H9 (cell line): ENCODE measurements at regions not wholly inside any gene's neighbourhood (a gene's known extent, or its start where the extent isn't known, plus 50 kb on each side); places are given as distances from the start of the nearest gene placed in this dataset.

Source experiments
- DNase-seq: peaks from one replicate; pipeline ENCODE4 v3.0.0-alpha.2; 2017
- H2AFZ ChIP-seq: one replicate; pipeline ENCODE4 v1.6.1; 2013; ENCODE audit warnings: mild to moderate bottlenecking, low read length, control low read depth, moderate library complexity
- H2AK5ac ChIP-seq: 2 replicates; pipeline ENCODE4 v1.6.1; 2013; ENCODE audit warnings: low read length, control low read depth, mixed read lengths; ENCODE audit not compliant: insufficient read length
- H2BK120ac ChIP-seq: one replicate; pipeline ENCODE4 v1.6.1; 2013; ENCODE audit warnings: low read depth, mild to moderate bottlenecking, low read length, control low read depth, inconsistent platforms; ENCODE audit not compliant: poor library complexity, severe bottlenecking
- H2BK12ac ChIP-seq: 2 replicates; pipeline ENCODE4 v1.6.1; 2013; ENCODE audit warnings: low read length, control low read depth, mixed read lengths, low read depth; ENCODE audit not compliant: insufficient read length
- H2BK15ac ChIP-seq: 2 replicates; pipeline ENCODE4 v1.6.1; 2013; ENCODE audit warnings: low read depth, low read length, control low read depth
- H2BK20ac ChIP-seq: one replicate; pipeline ENCODE4 v1.6.1; 2013; ENCODE audit warnings: low read depth, mild to moderate bottlenecking, low read length, control low read depth, inconsistent platforms; ENCODE audit not compliant: poor library complexity, severe bottlenecking
- H2BK5ac ChIP-seq: 2 replicates; pipeline ENCODE4 v1.6.1; 2013; ENCODE audit warnings: low read length, control low read depth, mixed read lengths; ENCODE audit not compliant: insufficient read length
- H3K14ac ChIP-seq: 2 replicates; pipeline ENCODE4 v1.6.1; 2013; ENCODE audit warnings: low read length, control low read depth; ENCODE audit not compliant: insufficient read depth
- H3K18ac ChIP-seq: 2 replicates; pipeline ENCODE4 v1.6.1; 2013; ENCODE audit warnings: low read depth, mild to moderate bottlenecking, mixed read lengths, low read length, control low read depth; ENCODE audit not compliant: insufficient read length
- H3K23ac ChIP-seq: 2 replicates; pipeline ENCODE4 v1.6.1; 2013; ENCODE audit warnings: low read length, control low read depth, mixed read lengths, low read depth; ENCODE audit not compliant: insufficient read length
- H3K23me2 ChIP-seq: 2 replicates; pipeline ENCODE4 v1.6.1; 2013; ENCODE audit warnings: low read depth, mild to moderate bottlenecking, mixed read lengths, low read length, control low read depth; ENCODE audit not compliant: insufficient read length, poor library complexity, severe bottlenecking
- H3K27ac ChIP-seq: 2 replicates; pipeline ENCODE4 v1.5.1; 2013; ENCODE audit warnings: low read length, control low read depth, mixed read lengths, low read depth; ENCODE audit not compliant: insufficient read length
- H3K27me3 ChIP-seq: 2 replicates; pipeline ENCODE4 v1.6.1; 2013; ENCODE audit warnings: low read length, control low read depth, inconsistent platforms; ENCODE audit not compliant: insufficient read depth
- H3K4ac ChIP-seq: 2 replicates; pipeline ENCODE4 v1.6.1; 2013; ENCODE audit warnings: low read depth, mild to moderate bottlenecking, control low read depth, inconsistent platforms, low read length, moderate library complexity
- H3K4me1 ChIP-seq: 2 replicates; pipeline ENCODE4 v1.6.1; 2013; ENCODE audit warnings: low read length, control low read depth, inconsistent platforms; ENCODE audit not compliant: insufficient read depth
- H3K4me2 ChIP-seq: 2 replicates; pipeline ENCODE4 v1.6.1; 2013; ENCODE audit warnings: low read length, control low read depth, mixed read lengths; ENCODE audit not compliant: insufficient read length, insufficient read depth
- H3K56ac ChIP-seq: 2 replicates; pipeline ENCODE4 v1.6.1; 2013; ENCODE audit warnings: low read depth, mild to moderate bottlenecking, mixed read lengths, low read length, control low read depth; ENCODE audit not compliant: insufficient read length
- H3K79me1 ChIP-seq: 2 replicates; pipeline ENCODE4 v1.6.1; 2013; ENCODE audit warnings: low read depth, mild to moderate bottlenecking, moderate library complexity, low read length, control low read depth, inconsistent platforms; ENCODE audit not compliant: insufficient read depth, poor library complexity, severe bottlenecking
- H3K79me2 ChIP-seq: 2 replicates; pipeline ENCODE4 v1.6.1; 2013; ENCODE audit warnings: low read length, control low read depth, inconsistent platforms; ENCODE audit not compliant: insufficient read depth
- H3K9ac ChIP-seq: 2 replicates; pipeline ENCODE4 v1.6.1; 2013; ENCODE audit warnings: low read length, control low read depth, mixed read lengths; ENCODE audit not compliant: insufficient read length; ENCODE audit errors: extremely low read depth
- H3K9me3 ChIP-seq: one replicate; pipeline ENCODE4 v1.6.1; 2013; ENCODE audit warnings: low read depth, low read length, inconsistent platforms; ENCODE audit not compliant: control insufficient read depth
- H3T11ph ChIP-seq: one replicate; pipeline ENCODE4 v1.6.1; 2013; ENCODE audit warnings: mild to moderate bottlenecking, low read length, control low read depth, inconsistent platforms
- H4K20me1 ChIP-seq: one replicate; pipeline ENCODE4 v1.6.1; 2013; ENCODE audit not compliant: control insufficient read depth, insufficient read length, insufficient read depth
- H4K5ac ChIP-seq: 2 replicates; pipeline ENCODE4 v1.6.1; 2013; ENCODE audit warnings: low read depth, mild to moderate bottlenecking, mixed read lengths, low read length, control low read depth; ENCODE audit not compliant: insufficient read length
- H4K8ac ChIP-seq: replicated peaks from 2 replicates; pipeline ENCODE4 v1.6.1; 2013; ENCODE audit warnings: low read length, control low read depth, mixed read lengths, low read depth; ENCODE audit not compliant: insufficient read length
- H4K91ac ChIP-seq: 2 replicates; pipeline ENCODE4 v1.6.1; 2013; ENCODE audit warnings: low read depth, mild to moderate bottlenecking, moderate library complexity, mixed read lengths, low read length, control low read depth; ENCODE audit not compliant: insufficient read length
- H3K27ac Mint-ChIP-seq, 3 experiments: 2 replicates in 2 of 3; 3 replicates in 1 of 3; pipeline ENCODE4 v1.8.0; 2020 to 2021; ENCODE audit warnings: mixed read lengths in 3 of 3, mild to moderate bottlenecking in 1 of 3, moderate library complexity in 1 of 3
- H3K27me3 Mint-ChIP-seq: 2 replicates; pipeline ENCODE4 v1.8.0; 2021; ENCODE audit warnings: low read depth, mild to moderate bottlenecking, moderate library complexity, mixed read lengths
- H3K36me3 Mint-ChIP-seq, 3 experiments: 2 replicates in 2 of 3; 3 replicates in 1 of 3; pipeline ENCODE4 v1.8.0; 2020 to 2021; ENCODE audit warnings: low read depth in 3 of 3, mixed read lengths in 3 of 3; ENCODE audit not compliant: insufficient read depth in 1 of 3
- H3K4me1 Mint-ChIP-seq, 2 experiments: 2 replicates each; pipeline ENCODE4 v1.8.0; 2020; ENCODE audit warnings: mixed read lengths in 2 of 2
- H3K4me3 Mint-ChIP-seq, 2 experiments: 2 replicates in 1 of 2; 3 replicates in 1 of 2; pipeline ENCODE4 v1.8.0; 2020 to 2021; ENCODE audit warnings: mild to moderate bottlenecking in 2 of 2, mixed read lengths in 2 of 2, moderate library complexity in 1 of 2
- H3K9me3 Mint-ChIP-seq, 2 experiments: 2 replicates in 1 of 2; 3 replicates in 1 of 2; pipeline ENCODE4 v1.8.0; 2020; ENCODE audit warnings: mild to moderate bottlenecking in 2 of 2, mixed read lengths in 2 of 2, moderate library complexity in 1 of 2
- WGBS: extraction: QIAGEN DNeasy Blood & Tissue Kit; methylation state at CpG from one replicate; pipeline ENCODE4 v1.1.7; 2013; ENCODE audit warnings: missing lambda C conversion rate, low lambda C conversion rate, mixed read lengths; ENCODE audit not compliant: insufficient read length; ENCODE audit errors: extremely low coverage; 5-methylcytosine and 5-hydroxymethylcytosine counted together
- TF ChIP-seq, protein P1 (sequence below): fragments of 200-600 bp; sonication (generic); conservative IDR thresholded peaks from 3 replicates; pipeline ENCODE4 v1.8.0; 2021; ENCODE audit warnings: antibody characterized with exemption, mild to moderate bottlenecking

DNA sequence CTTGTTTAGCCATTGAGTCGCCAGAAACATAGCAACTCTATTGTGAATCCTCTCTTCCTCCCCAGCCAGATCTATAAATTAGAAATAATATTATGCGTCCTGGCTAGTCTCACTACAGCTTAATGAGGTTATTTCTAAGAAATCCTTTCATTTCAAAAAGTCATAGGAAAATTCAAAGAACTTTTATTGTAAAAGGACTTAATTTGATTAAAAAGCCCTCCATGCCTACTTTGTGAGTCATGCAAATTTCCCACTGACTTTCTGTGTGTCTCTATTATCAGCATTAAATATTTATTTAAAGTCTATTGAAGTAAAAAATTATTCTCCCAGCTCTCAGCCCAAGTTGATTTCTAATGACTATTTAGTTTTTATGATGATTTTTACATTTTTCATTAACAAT is 160.7 kb downstream of the PHLDA1 start:
- H2AFZ ChIP-seq: no peak overlapping the region

More for the DNA sequence above, 160.7 kb downstream of the PHLDA1 start:
- Histone ChIP-seq H2AK5ac (no peak overlapping the region), H3T11ph (no peak overlapping the region), H3K79me1 (no peaks in the 10 kb centered on the region), H2BK20ac (no peak overlapping the region), H3K14ac (no peak overlapping the region), H2BK120ac (no peak overlapping the region), H4K20me1 (no peaks in the 10 kb centered on the region), H2BK12ac (no peak overlapping the region), H3K79me2 (no peaks in the 10 kb centered on the region), H3K9me3 (no peaks in the 10 kb centered on the region), H3K9ac (no peak overlapping the region), H3K4me2 (no peak overlapping the region), H4K91ac (no peak overlapping the region), H3K4me1 (no peaks in the 10 kb centered on the region), H4K5ac (no peak overlapping the region), H3K56ac (no peak overlapping the region), H3K23me2 (no peaks in the 10 kb centered on the region), H3K4ac (no peak overlapping the region), H3K27me3 (no peaks in the 10 kb centered on the region), H3K18ac (no peak overlapping the region), H3K23ac (no peak overlapping the region), H3K27ac (no peak overlapping the region), H4K8ac (no peak overlapping the region), H2BK5ac (no peak overlapping the region), H2BK15ac (no peak overlapping the region)
- peaks cover 5 to 28% (median 7%) of the 10 kb centered on the region in 3 experiments; a peak in 6 of 7 replicates for H3K36me3 Mint-ChIP-seq
- H3K27ac Mint-ChIP-seq: no peak overlapping the region
- H3K4me3 Mint-ChIP-seq: no peak overlapping the region
- peaks cover 12 to 16% of the 10 kb centered on the region in 2 experiments for H3K4me1 Mint-ChIP-seq
- DNase-seq: no peak
- H3K27me3 Mint-ChIP-seq: no peaks in the 10 kb centered on the region; the same call in 1 of the 2 replicates
- TF ChIP-seq, protein P1, sequence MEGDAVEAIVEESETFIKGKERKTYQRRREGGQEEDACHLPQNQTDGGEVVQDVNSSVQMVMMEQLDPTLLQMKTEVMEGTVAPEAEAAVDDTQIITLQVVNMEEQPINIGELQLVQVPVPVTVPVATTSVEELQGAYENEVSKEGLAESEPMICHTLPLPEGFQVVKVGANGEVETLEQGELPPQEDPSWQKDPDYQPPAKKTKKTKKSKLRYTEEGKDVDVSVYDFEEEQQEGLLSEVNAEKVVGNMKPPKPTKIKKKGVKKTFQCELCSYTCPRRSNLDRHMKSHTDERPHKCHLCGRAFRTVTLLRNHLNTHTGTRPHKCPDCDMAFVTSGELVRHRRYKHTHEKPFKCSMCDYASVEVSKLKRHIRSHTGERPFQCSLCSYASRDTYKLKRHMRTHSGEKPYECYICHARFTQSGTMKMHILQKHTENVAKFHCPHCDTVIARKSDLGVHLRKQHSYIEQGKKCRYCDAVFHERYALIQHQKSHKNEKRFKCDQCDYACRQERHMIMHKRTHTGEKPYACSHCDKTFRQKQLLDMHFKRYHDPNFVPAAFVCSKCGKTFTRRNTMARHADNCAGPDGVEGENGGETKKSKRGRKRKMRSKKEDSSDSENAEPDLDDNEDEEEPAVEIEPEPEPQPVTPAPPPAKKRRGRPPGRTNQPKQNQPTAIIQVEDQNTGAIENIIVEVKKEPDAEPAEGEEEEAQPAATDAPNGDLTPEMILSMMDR: no peak
- peaks cover 5 to 16% of the 10 kb centered on the region in 2 experiments; a peak in 3 of 5 replicates for H3K9me3 Mint-ChIP-seq
- no CpG with 5 or more reads among the region's 2 CpGs for WGBS
